AG09309 (cell line): ENCODE measurements at regions not wholly inside any gene's neighbourhood (a gene's known extent, or its start where the extent isn't known, plus 50 kb on each side); places are given as distances from the start of the nearest gene placed in this dataset.

Source experiments
- DNase-seq: peaks from one replicate; pipeline ENCODE4 v3.0.0-alpha.2; 2010; ENCODE audit warnings: low read depth
- H3K4me3 ChIP-seq: 2 replicates; pipeline ENCODE4 v1.5.1; 2011; ENCODE audit warnings: mild to moderate bottlenecking, low read depth, low read length, moderate library complexity; ENCODE audit not compliant: control insufficient read depth
- CTCF ChIP-seq: IDR thresholded peaks from 2 replicates; pipeline ENCODE4 v1.5.1; 2011; ENCODE audit warnings: mild to moderate bottlenecking, low read depth, low read length, inconsistent platforms; ENCODE audit not compliant: insufficient read depth, control insufficient read depth; ENCODE audit errors: missing control alignments

GRCh38 chr3:70899816-70900215, 587.4 kb upstream of the MDFIC2 start:
- no peak for DNase-seq
- H3K4me3 ChIP-seq: no peak overlapping the region
- no peak for TF ChIP-seq CTCF

GRCh38 chr3:70890020-70890394, 577.6 kb upstream of the MDFIC2 start:
- no peak for TF ChIP-seq CTCF
- H3K4me3 ChIP-seq: no peak overlapping the region

DNA sequence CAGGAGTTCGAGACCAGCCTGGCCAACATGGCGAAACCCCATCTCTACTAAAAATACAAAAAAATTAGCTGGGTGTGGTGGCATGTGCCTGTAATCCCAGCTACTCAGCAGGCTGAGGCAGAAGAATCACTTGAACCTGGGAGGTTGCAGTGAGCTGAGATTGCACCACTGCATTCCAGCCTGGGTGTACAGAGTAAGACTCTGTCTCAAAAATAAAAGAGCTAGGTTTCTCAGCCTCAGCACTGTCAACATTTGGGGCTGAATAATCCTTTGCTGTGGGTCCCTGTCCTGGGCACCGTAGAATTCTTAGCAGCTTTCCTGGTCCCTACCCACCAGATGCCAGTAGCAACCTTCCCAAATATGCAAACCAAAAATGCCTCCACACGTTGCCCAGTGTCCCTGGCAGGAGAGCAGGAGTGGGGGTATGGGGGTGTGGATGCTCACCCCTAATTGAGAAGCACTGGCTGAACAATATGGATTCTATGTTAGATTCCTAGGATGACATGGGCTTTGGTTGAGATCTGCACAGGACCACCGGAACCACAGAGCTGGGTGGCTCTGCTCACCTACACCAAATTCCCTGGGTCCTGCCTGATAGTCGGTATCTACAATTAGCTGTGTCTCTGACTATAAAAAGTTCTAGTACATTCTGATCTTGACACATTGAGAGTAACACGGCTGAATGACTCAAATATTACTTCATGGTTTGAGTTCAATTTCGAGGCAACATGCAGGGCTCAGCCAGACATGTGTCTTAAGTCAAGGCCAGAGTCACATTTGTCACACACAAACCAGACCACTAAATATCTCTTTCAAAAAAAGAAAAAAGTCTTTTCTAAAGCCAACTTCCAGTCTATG, 577.0 kb upstream of the MDFIC2 start:
- H3K4me3 ChIP-seq: no peak overlapping the region
- DNase-seq: no peak
- no peak for TF ChIP-seq CTCF

More at GRCh38 chr3:70890020-70890394, 577.6 kb upstream of the MDFIC2 start:
- DNase-seq: no peak

GRCh38 chr3:70885636-70886035, 573.2 kb upstream of the MDFIC2 start:
- no peak for DNase-seq
- no peak overlapping the region for H3K4me3 ChIP-seq
- no peak for TF ChIP-seq CTCF

GRCh38 chr3:70882104-70882503, 569.7 kb upstream of the MDFIC2 start:
- no peak for TF ChIP-seq CTCF
- H3K4me3 ChIP-seq: no peak overlapping the region
- no peak for DNase-seq

DNA sequence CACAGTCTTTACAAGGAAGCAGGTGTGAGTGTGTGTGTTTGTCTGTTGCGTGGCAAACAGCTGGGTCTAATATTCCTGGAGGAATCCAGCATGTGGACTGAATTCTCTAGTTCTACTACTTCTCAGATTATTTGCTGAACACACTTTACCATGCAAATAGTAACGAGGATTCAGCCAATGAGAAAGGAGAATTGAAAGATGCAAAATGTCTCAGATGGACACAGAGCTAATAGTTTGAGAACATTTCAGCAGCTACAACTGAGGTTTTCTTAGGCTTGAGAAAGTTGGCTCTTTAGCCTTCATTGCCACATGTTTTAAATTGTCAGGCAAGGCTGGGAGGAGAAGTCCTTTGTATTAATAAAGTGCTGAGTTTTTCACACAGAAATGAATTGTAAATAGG, 568.0 kb upstream of the MDFIC2 start:
- no peak for TF ChIP-seq CTCF
- H3K4me3 ChIP-seq: no peak overlapping the region
- DNase-seq: no peak

DNA sequence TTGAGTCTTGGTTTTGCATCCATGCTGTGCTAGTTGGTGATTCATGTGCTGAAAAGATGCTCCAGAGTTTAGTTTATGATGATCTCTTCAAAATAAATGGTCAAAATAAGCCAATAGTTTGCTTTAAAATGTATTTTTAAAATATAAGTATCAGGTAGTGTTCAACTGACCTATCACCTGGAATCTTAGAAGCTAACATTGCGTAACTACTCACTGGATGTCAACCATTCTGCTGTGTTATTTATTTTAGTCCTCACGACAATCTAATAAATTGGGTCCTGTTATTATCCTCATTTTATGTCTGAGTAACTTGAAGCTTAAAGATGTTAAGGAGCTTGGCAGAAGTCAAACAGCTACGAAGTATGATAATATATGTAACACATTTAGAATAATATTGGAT, 563.7 kb upstream of the MDFIC2 start:
- no peak for TF ChIP-seq CTCF
- DNase-seq: no peak
- no peak overlapping the region for H3K4me3 ChIP-seq
